ENCODE measurements at regions not wholly inside any gene's neighbourhood (a gene's known extent, or its start where the extent isn't known, plus 50 kb on each side); places are given as distances from the start of the nearest gene placed in this dataset.

- no peaks in the 10 kb centered on the region for H3K9me3 ChIP-seq (ENCODE audit: low read depth, low read length)
- no peaks in the 10 kb centered on the region for H3K36me3 ChIP-seq (ENCODE audit: insufficient read depth, low read length)
- H3K27ac ChIP-seq (ENCODE audit: low read depth, low read length) = no peak overlapping the region
- H2AFZ ChIP-seq (ENCODE audit: low read length) = no peak overlapping the region
- peaks cover 7% of the 10 kb centered on the region for H3K4me1 ChIP-seq (ENCODE audit: insufficient read depth, low read length)
- no peak overlapping the region for H3K4me2 ChIP-seq (ENCODE audit: insufficient read depth, low read length)
- H4K20me1 ChIP-seq (ENCODE audit: insufficient read depth, low read length) = no peaks in the 10 kb centered on the region
- no peaks in the 10 kb centered on the region for H3K79me2 ChIP-seq (ENCODE audit: insufficient read depth, low read length)
- H3K27me3 ChIP-seq (ENCODE audit: insufficient read depth, low read length) = no peaks in the 10 kb centered on the region
- no peak for DNase-seq (ENCODE audit: insufficient read length, low spot score, missing footprints)
- no peak overlapping the region for H3K4me3 ChIP-seq (ENCODE audit: insufficient read depth, low read length)
- TF ChIP-seq CTCF (IDR thresholded peaks at IDR 0.05; ENCODE audit: extremely low read depth, low read depth, low read length) = no peak
Observed at GRCh38 chr10:31128536-31128935, 96.9 kb upstream of the ZNF438 start.

GRCh38 chr10:31129271-31129670 lies 97.6 kb upstream of the ZNF438 start:
- Histone ChIP-seq H3K4me1 (ENCODE audit: insufficient read depth, low read length) (peaks cover 9% of the 10 kb centered on the region), H3K27ac (ENCODE audit: low read depth, low read length) (no peak overlapping the region), H3K36me3 (ENCODE audit: insufficient read depth, low read length) (no peaks in the 10 kb centered on the region), H3K9me3 (ENCODE audit: low read depth, low read length) (no peaks in the 10 kb centered on the region), H3K79me2 (ENCODE audit: insufficient read depth, low read length) (no peaks in the 10 kb centered on the region), H3K4me2 (ENCODE audit: insufficient read depth, low read length) (no peak overlapping the region), H4K20me1 (ENCODE audit: insufficient read depth, low read length) (no peaks in the 10 kb centered on the region), H3K4me3 (ENCODE audit: insufficient read depth, low read length) (no peak overlapping the region), H3K27me3 (ENCODE audit: insufficient read depth, low read length) (no peaks in the 10 kb centered on the region), H2AFZ (ENCODE audit: low read length) (no peak overlapping the region)
- no peak for TF ChIP-seq CTCF (IDR thresholded peaks at IDR 0.05; ENCODE audit: extremely low read depth, low read depth, low read length)
- peak; percentile 83 for DNase-seq (ENCODE audit: insufficient read length, low spot score, missing footprints)

- no peaks in the 10 kb centered on the region for H3K79me2 ChIP-seq (ENCODE audit: insufficient read depth, low read length)
- no peak overlapping the region for H3K27ac ChIP-seq (ENCODE audit: low read depth, low read length)
- peaks cover 16% of the 10 kb centered on the region for H3K4me1 ChIP-seq (ENCODE audit: insufficient read depth, low read length)
- H4K20me1 ChIP-seq (ENCODE audit: insufficient read depth, low read length) = no peaks in the 10 kb centered on the region
- DNase-seq (ENCODE audit: insufficient read length, low spot score, missing footprints) = no peak
- no peak for TF ChIP-seq CTCF (IDR thresholded peaks at IDR 0.05; ENCODE audit: extremely low read depth, low read depth, low read length)
- no peaks in the 10 kb centered on the region for H3K9me3 ChIP-seq (ENCODE audit: low read depth, low read length)
- no peak overlapping the region for H3K4me2 ChIP-seq (ENCODE audit: insufficient read depth, low read length)
- H3K36me3 ChIP-seq (ENCODE audit: insufficient read depth, low read length) = no peaks in the 10 kb centered on the region
- no peaks in the 10 kb centered on the region for H3K27me3 ChIP-seq (ENCODE audit: insufficient read depth, low read length)
- H3K4me3 ChIP-seq (ENCODE audit: insufficient read depth, low read length) = no peak overlapping the region
- H2AFZ ChIP-seq (ENCODE audit: low read length) = no peak overlapping the region
Observed at GRCh38 chr10:31129880-31130405, 98.3 kb upstream of the ZNF438 start.

- Histone ChIP-seq H4K20me1 (ENCODE audit: insufficient read depth, low read length) (no peaks in the 10 kb centered on the region), H3K4me3 (ENCODE audit: insufficient read depth, low read length) (no peak overlapping the region), H3K4me1 (ENCODE audit: insufficient read depth, low read length) (peaks cover 18% of the 10 kb centered on the region), H3K27me3 (ENCODE audit: insufficient read depth, low read length) (no peaks in the 10 kb centered on the region), H3K4me2 (ENCODE audit: insufficient read depth, low read length) (no peak overlapping the region), H2AFZ (ENCODE audit: low read length) (no peak overlapping the region), H3K36me3 (ENCODE audit: insufficient read depth, low read length) (no peaks in the 10 kb centered on the region), H3K9me3 (ENCODE audit: low read depth, low read length) (no peaks in the 10 kb centered on the region), H3K27ac (ENCODE audit: low read depth, low read length) (no peak overlapping the region), H3K79me2 (ENCODE audit: insufficient read depth, low read length) (no peaks in the 10 kb centered on the region)
- no peak for DNase-seq (ENCODE audit: insufficient read length, low spot score, missing footprints)
- no peak for TF ChIP-seq CTCF (IDR thresholded peaks at IDR 0.05; ENCODE audit: extremely low read depth, low read depth, low read length)
Observed at GRCh38 chr10:31130406-31130805, 98.7 kb upstream of the ZNF438 start.
